HG02970 (cell line): ENCODE measurements at regions not wholly inside any gene's neighbourhood (a gene's known extent, or its start where the extent isn't known, plus 50 kb on each side); places are given as distances from the start of the nearest gene placed in this dataset.
"Not testable (repeated sequence)": the region's sequence is repeated elsewhere in the genome, so short reads cannot be mapped to it uniquely, and the experiment has no call there.

Experiments
- ATAC-seq: cut with Tn5 transposase; IDR thresholded peaks from one replicate; pipeline ENCODE4 v1.9.1; 2021; ENCODE audit warnings: mild to moderate bottlenecking, moderate library complexity, moderate number of reproducible peaks; ENCODE audit not compliant: unreplicated experiment, low FRiP score

DNA sequence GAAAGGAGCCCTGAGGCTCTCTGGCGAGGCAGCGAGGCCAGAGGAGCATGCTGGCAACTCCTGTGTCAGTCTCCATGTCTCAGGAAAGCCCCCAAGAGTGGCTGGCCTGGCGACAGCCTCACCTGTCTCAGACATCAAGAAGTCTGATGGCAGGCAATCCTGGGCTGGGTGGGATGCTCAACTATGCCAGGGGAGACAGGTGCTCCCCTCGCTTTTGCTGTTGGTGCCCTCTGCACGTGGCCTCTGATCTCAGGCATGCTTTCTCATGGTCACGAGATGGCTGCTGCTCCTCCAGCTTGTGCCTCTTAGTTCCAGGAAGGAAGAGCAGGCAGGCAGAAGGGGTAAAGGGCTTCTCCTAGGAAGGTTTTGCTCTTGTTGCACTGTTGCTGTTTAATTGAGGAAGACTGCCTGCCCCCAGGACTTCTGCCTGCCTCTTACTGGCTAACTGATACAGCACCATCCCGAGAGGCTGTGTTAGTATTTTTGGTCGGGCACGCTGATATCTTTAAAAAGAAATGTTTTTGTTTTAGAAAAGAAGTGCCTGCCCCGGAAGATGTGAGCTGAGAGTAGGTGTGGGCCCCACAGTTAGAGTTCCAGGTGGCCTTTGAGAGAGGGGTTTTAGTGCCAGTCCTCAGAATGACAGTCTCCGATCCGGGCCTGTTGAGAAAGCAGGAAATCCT, 344.8 kb upstream of the HS6ST1 start:
- ATAC-seq = no peak

DNA sequence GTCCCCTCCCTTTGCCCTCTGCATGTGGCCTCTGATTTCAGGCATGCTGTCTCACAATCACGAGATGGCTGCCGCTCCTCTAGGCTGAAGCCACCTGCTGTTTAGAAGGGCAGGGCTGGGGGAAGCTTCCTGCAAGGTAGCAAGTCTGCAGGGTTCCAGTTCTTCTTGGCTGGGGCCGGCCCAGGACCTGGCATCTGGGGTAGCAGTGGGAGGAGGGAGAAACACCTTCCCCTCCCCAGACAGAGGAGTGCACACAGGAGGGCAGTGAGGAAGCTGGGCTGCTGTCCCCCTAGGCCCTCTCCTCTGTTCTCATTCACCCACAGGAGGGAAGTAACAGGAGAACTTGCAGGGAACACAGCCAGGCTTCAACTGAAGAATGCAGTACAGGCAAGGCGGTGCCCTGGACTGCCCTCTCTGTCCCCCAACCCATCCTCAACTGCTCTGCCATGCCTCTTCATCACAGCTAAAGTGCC, 345.9 kb upstream of the HS6ST1 start:
- no peak for ATAC-seq

DNA sequence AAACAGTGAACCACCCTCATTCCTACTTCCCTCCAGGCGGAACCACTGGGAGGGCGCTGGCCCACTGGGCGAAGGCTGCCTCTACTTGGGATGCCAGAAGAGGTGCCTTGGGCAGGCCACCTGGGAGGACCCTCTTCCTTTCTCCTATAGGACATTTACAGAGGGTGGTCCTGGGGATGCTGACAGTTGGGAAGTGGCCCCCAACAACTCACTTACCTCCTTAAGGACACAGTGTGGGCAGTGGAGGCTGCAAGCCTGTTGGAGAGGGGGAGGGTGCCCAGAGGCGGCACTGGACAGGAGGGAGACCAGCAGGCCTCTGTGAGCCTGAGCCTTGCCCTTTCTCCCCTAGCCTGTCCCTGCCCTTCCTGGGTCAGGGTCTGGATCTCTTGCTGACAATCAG, 346.4 kb upstream of the HS6ST1 start:
- no peak for ATAC-seq

DNA sequence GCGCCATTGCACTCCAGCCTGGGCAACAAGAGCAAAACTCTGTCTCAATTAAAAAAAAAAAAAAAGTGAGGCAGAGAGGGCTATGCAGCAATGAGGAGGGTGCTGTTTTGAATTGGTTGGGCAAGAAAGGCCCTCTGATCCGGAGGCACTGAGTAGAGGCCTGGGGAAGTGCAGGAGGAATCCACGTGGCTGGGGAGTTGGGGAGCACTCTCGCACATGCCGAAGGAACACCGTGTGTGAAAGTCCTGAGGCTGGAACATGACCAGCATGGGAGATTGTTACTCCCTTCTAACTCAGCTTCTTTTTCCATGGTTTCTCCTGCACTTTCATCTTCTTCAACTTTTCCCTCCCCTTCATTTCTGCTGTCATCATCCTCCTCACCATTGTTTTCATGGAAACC, 347.9 kb upstream of the HS6ST1 start:
- ATAC-seq = no peak

DNA sequence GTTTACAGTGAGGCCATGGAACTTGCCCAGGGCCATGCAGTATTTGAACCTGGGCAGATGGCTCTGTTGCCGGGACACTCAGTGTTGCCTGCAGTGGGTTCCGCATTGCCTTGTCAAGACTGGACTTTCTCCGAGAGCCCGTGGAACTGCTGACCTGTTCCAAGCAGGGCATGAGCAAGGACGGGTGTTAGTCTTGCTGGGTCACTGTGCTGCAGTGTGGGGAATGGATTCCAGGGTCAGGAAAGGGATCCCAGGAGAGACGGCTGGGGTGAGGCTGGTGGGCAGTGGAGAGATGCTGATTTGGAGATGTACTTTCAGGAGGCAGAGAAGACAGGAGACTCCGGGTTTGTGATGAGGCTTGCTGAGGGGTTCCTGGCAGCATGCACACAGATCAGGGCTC, 348.7 kb upstream of the HS6ST1 start:
- ATAC-seq = no peak

DNA sequence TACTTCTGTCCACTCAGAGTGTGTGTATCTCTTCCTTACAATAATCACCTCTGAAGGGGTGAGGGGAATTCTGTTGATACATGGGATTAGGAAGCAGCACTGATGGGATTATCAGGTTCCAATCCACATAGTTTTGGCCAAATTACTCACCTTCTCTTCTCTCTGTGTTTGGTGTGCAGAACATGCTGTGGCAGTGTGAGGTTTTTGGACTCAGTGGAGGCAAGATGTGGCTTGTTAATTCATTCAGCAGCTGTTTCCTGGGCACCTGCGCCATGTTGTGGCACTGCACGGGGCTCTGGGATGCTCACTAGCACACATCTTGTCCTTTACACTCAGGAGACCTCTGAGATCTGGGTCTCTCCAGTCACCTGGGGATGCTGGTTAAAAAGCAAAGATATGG, 350.3 kb upstream of the HS6ST1 start:
- ATAC-seq = no peak

DNA sequence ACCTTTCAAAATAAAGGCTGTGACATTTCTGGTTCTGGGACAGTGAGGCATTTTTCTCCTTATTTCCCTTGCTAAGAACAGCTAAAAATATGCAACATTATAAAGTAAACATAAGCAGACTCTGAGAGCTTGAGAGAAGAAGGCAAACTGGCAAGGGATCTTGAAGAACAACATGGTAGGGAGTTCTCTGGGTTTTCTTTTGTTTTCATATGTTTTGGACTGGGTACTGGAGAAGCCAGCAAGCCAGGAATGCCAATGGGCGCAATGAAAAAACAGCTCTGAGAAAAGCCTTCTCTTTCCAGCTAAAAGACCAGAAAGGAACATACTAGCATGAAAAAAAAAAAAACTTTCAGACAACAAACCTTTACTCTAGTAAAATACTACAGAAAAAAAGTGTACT, 351.4 kb upstream of the HS6ST1 start:
- no peak for ATAC-seq

DNA sequence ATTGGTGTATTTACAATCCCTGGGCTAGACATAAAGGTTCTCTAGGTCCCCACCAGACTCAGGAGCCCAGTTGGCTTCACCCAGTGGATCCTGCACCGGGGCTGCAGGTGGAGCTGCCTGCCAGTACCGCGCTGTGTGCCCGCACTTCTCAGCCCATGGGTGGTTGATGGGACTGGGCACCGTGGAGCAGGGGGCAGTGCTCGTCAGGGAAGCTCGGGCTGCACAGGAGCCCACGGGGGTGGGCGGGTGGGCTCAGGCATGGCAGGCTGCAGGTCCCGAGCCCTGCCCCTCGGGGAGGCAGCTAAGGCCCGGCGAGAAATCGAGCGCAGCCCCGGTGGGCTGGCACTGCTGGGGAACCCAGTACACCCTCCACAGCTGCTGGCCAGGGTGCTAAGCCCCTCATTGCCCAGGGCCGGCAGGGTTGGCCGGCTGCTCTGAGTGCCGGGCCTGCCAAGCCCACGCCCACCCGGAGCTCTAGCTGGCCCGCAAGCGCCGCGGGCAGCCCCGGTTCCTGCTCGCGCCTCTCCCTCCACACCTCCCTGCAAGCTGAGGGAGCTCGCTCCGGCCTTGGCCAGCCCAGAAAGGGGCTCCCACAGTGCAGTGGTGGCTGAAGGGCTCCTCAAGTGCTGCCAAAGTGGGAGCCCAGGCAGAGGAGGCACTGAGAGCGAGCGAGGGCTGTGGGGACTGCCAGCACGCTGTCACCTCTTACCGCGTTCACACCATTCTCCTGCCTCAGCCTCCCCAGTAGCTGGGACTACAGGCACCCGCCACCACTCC, 353.5 kb upstream of the HS6ST1 start:
- ATAC-seq = not testable (repeated sequence)

DNA sequence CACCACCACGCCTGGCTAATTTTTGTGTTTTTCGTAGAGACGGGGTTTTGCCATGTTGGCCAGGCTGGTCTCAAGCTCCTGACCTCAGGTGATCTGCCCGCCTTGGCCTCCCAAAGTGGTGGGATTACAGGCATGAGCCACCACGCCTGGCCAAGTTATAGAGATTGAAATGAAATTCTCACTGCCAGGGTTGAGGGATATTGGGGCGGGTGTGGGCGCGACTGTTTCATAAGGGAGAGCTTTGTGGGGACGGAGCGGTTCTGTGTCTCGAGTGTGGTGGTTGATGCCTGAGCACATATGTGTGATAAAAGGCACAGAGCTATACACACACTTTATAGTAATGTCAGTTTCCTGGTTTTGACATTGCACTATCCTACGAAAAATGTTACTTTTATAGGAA, 361.0 kb upstream of the HS6ST1 start:
- ATAC-seq = not testable (repeated sequence)

DNA sequence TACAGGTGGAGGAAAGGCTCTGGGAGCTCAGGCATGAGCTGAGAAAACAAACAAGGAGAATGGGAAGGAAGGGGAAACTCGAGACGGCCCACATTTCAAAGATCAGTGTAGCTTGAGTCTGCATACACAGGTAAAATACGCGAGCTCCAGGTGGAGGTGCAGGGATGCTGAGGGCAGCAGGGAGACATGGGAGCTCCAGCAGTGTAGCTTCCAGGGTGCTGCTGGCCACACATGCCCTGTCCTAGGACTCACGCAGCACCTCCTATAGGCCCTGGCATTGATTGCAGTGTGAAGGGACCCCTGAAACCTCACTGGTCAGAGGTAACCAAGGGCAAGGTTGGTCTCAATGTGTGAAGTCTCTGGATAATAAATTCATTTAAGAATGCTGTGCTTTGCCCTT, 362.8 kb upstream of the HS6ST1 start:
- no peak for ATAC-seq

DNA sequence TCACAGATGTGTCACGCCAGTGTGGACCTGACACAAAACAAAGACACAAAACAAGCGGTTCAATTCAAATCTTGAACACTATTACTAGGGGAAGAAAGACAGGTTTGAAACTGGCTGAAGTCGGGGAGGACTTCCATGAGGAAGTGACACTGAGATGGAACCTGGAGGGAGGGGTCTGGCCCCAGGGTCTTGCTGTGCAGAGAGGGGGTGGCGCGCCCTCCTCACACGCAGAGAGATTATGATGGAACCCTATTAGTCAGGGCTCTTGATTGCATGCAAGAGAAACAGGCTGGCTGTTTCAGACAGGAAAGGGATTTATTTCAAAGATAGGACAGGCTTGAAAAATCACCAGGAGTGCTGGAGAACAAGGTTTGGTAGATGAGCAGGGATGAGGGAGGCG, 363.6 kb upstream of the HS6ST1 start:
- no peak for ATAC-seq

DNA sequence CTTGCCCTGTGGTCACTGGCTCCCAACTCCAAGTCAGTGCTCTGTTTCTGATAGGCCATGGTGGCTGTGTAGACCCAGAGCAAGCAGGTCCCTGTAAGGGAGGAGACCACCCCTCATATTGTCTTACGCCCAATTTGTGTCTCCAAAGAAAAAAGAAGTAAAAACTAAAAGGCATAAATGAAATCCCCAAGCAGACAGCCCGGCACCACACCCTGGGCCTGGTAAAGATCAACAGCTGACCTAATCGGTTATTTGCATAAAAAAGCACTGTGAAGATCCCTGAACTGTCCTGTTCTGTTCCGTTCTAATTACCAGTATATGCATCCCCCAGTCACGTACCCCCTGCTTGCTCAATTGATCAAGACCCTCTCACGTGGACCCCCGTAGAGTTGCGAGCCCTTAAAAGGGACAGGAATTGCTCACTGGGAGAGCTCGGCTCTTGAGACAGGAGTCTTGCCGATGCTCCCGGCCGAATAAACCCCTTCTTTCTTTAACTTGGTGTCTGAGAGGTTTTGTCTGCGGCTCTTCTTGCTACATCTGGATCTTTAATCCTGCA, 364.1 kb upstream of the HS6ST1 start:
- no peak for ATAC-seq

DNA sequence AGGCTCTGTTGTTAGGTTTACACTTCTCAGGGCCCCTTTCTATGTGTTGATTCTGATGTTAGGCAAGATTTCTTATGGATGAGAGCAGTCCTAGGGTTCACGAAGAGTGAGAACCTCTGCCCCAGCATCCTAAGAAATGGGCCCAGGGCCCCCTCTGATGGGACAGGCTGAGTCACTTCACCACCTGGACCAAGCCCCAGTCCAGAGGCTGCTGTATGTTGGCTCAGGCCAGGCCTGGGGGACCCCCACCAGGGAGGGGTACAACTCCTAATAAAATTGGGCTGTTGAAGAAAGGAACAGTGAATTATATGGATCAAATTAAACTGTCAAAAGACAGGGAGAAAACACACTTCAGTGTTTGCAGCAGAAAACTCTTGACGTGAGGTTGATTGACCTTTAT, 365.9 kb upstream of the HS6ST1 start:
- ATAC-seq = no peak

DNA sequence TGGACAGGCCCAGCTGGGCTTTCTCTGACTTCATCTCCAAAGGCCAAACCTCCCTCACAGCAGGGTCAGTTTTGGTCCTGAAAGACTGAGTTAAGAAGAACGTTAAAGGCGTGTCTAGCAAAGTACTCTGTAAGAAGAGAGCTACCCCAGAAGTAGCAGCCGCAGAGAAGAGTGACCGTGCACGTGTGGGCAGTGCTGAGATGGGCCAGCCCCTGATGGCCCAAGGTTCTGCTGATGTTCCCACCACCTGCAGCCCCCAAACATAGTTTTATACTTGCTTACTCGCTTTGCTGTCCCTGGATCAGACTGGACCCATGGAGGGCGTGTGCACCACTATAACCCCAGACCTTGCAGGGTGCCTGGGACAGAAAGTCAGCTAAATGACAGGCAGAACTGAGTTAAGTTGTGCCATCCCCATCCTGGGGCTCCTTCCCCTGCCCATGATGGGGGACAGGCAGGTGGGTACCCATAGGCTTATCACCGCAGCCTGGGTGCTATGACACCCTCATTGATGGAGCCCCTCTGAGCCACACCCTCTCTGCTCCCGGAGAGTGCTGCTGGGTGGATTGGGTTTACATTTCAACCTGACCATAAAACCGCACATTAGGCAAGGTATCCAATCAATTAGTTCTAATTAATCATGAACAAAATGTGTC, 367.3 kb upstream of the HS6ST1 start:
- ATAC-seq = no peak

DNA sequence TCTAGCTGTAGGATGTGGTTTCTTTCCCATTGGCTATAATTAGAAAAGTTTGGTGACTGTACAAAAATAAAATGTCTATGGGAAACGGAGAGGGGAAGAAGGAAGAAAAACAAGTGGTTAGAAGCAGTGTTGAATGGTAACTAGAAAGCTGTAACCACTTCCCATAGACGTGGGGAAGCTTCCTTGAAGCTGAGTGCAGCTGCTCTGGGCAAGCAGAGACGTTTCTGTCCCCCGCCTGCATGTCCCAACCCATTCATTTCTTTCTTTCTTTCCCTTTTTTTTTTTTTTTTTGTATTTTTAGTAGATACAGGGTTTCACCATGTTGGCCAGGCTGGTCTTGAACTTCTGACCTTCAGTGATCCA, 367.8 kb upstream of the HS6ST1 start:
- no peak for ATAC-seq

DNA sequence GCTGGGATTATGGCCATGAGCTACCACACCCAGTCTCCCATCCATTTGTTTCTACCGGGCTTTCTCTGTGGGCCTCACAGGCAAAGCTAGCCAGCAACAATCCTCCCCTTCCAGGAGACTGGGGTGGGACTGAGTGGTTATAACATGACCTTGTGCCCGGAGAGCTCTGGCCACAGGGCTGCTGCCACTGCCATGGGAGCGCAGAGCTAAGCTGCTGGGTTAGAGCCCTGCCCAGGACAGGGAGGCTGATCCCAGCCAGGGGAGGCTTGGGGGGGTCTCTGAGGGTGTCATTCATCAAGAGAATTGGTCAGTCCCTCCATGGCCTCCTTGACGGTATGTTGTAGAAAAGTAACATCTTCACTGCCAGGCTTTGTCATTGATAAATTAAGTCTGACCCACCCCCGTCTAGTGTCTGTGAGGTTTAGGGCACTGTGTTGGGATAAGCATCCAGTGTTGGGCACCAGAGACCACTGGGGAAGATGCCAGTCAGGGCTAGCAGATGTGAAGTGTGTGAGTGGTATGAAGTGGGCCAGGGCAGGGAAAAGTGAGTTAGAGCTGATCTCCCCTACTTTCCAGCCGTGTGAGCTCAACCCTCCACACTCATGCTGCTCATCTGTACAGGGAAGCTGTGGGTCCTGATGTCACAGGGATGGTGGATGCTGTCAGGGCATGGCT, 368.4 kb upstream of the HS6ST1 start:
- no peak for ATAC-seq

DNA sequence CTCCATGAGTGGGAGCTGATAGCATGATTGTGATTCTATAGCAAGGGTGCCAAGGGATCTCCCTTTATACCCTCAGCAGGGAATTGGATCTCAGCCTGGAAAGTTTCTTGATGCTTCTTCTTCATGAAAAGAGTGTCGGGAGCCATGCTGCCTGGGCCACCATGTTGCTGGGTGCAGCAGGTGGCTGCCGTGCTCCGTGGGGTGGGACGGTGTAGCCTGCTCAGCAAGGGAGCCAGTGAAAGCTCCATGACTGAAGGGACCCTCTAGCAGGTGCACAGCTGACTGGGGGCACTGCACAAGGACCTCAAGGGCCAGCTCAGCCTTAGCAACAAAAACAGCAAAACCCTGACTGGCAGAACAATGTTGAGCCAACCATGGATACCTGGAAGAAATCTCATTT, 368.9 kb upstream of the HS6ST1 start:
- ATAC-seq = no peak

DNA sequence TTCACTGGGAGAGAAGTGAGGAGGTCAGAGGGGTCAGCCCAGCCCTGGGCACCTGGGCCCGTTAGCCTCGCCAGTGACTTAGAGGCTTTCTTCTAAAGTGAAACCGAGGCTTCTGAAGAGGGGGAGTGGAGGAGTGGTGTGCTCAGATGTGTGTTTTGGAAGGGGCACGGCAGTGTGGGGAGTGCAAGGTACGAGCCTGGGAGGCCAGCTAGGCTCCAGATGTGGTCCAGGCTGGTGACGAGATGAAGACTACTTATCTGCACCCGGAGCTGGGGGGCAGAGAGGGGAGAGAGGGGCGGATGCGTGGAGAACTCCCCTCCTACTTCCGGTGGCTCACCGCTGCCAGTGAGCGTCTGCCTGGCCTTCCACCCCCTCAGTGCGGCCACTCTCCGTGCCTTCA, 371.3 kb upstream of the HS6ST1 start:
- no peak for ATAC-seq

DNA sequence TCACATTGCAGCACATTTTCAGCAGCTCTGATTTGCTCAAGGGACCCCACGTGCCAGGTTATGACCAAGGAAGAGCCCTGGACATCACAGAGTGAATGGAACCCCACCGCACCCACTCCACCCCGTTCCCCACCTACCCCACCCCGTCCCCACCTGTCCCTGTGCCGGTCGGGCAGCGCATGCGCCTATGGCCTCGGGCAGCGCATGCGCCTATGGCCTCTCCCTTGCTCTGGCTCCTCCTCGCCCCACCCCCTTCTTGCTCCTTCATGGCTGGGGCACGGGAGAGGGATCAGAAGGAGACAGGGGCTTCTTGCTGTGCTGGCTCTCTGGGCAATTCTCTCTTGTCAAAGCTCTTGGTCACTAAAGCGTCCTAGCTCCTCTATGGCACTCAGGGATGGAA, 371.8 kb upstream of the HS6ST1 start:
- no peak for ATAC-seq

DNA sequence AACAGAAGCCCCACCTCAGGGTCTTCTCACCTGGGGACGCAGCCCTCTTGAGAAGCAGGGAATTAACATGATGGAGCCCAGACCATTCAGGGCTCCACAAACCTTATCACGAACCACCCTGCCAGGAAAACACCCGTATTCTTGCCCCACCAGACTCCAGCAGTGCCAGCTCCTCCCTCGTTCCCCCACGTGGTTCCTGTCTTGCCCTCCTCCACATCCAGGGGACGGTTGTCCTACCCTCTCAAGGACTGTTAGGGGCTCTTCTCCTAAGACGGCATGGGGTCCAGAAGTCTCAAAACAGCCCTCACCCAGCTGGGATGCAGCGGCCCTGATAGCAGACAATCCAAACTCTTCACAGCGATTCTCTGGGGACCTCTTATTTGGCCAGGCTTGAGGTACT, 372.2 kb upstream of the HS6ST1 start:
- ATAC-seq = no peak

DNA sequence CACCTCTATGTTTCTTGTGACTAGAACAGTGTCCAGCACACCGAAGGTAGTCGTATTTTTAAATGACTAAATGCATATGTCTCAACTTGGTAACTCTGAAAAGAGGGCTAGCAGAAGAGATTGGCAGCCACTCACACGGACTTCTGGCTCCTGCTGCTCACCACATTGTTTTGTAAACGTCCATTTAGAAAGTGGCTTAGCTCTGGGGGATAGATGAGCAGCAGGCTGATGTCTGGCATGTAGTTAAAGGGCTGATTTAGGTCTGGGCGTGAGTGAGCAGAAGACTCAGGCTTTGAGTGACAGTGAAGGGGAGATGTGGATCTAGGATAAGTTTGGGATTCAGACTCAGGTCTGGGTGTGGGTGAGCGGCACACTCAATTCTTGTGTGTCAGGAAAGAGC, 372.9 kb upstream of the HS6ST1 start:
- ATAC-seq = no peak
